GM10248 (cell line): ENCODE measurements at regions not wholly inside any gene's neighbourhood (a gene's known extent, or its start where the extent isn't known, plus 50 kb on each side); places are given as distances from the start of the nearest gene placed in this dataset.

Experiments
- CTCF ChIA-PET: fragments of 300-600 bp; sonication (Branson Sonifier 250); formaldehyde crosslinking; extraction: SDS; loops from one replicate; lab custom pipeline; 2021; ENCODE audit warnings: antibody characterized with exemption; lab: Yijun Ruan, JAX
- POLR2A ChIA-PET: fragments of 350-650 bp; sonication (Branson Sonifier 250); formaldehyde crosslinking; extraction: SDS; loops from one replicate; lab custom pipeline; 2020; ENCODE audit warnings: antibody characterized with exemption; lab: Yijun Ruan, JAX
- DNase-seq: peaks from one replicate; pipeline ENCODE4 v3.0.0; 2012; ENCODE audit errors: extremely low spot score
- TF ChIP-seq, protein P1 (sequence below): IDR thresholded peaks from 2 replicates; pipeline ENCODE4 v1.5.1; 2012; ENCODE audit warnings: mild to moderate bottlenecking, low read depth; ENCODE audit errors: extremely low read depth, missing control alignments, control extremely low read depth

DNA sequence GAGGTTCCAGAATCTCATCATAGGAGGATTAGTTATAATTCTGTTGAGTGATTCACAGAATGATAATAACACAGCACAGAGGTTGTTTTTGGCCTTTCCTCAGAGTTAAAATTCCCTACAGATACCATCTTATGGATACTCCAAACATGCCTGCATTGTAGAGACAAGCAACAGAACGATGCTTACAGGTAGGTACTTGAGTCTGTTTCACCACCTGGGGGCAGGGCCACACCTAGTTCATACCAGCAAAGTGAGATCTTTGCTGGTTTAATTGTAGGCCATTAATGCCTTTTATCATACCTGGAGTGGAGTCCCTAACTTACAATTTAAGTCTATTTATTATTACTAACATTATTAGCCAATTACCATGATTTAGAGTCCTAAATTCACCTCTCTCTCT lies 416.5 kb upstream of the TLE4 start:
- DNase-seq: no peak
- CTCF ChIA-PET: no interaction called here

DNA sequence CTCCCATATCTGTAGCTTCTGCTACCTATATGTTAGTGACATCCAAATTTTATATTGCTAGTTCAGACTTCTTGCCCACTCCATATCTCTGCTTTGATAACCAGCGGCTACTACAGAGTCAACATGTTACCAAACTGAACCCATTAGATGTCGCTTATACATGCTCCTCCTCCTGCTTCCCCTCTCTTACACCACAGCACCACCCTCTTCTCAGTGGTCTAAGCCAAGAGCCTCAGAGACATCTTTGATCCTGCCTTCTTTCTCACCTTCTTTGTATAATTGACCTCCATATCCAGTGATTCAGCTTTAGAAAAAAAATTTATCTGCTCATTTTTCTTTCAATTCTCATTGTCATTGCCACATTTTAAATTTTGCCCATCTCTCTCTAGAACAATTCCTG lies 408.2 kb upstream of the TLE4 start:
- TF ChIP-seq, protein P1, sequence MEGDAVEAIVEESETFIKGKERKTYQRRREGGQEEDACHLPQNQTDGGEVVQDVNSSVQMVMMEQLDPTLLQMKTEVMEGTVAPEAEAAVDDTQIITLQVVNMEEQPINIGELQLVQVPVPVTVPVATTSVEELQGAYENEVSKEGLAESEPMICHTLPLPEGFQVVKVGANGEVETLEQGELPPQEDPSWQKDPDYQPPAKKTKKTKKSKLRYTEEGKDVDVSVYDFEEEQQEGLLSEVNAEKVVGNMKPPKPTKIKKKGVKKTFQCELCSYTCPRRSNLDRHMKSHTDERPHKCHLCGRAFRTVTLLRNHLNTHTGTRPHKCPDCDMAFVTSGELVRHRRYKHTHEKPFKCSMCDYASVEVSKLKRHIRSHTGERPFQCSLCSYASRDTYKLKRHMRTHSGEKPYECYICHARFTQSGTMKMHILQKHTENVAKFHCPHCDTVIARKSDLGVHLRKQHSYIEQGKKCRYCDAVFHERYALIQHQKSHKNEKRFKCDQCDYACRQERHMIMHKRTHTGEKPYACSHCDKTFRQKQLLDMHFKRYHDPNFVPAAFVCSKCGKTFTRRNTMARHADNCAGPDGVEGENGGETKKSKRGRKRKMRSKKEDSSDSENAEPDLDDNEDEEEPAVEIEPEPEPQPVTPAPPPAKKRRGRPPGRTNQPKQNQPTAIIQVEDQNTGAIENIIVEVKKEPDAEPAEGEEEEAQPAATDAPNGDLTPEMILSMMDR: no peak
- no peak for DNase-seq
- ChIA-PET CTCF (interaction anchor here (0.8 kb wide), 1 partner anchor 8 kb away, joined by 3 read pairs; no protein-coding TSS in a partner anchor), POLR2A (no interaction called here)

More for the DNA sequence above, 416.5 kb upstream of the TLE4 start:
- TF ChIP-seq, protein P1: no peak
- POLR2A ChIA-PET: no interaction called here

DNA sequence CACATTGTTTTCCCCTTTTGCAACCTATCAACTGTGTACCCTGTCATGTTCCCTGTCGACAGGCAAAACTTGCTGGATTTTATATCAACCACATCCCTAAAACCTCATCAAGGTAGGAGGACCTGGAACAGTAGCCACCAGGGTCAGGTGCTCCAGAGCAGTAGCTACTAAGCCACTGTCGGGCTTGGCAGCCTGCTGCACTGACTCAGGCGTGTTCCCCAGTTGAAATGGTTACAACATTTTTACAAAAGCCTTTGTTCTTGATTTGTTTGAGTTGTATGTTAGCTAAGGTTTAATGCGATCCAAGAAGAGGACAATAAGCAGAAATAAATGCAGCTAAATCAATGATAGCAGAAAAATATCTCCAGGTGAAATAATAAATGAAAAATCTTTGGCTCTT lies 407.4 kb upstream of the TLE4 start:
- ChIA-PET CTCF (interaction anchor here (1.4 kb wide), 2 partner anchors 12 to 207 kb away, joined by 3 read pairs; no protein-coding TSS in a partner anchor), POLR2A (no interaction called here)
- TF ChIP-seq, protein P1: no peak
- no peak for DNase-seq

DNA sequence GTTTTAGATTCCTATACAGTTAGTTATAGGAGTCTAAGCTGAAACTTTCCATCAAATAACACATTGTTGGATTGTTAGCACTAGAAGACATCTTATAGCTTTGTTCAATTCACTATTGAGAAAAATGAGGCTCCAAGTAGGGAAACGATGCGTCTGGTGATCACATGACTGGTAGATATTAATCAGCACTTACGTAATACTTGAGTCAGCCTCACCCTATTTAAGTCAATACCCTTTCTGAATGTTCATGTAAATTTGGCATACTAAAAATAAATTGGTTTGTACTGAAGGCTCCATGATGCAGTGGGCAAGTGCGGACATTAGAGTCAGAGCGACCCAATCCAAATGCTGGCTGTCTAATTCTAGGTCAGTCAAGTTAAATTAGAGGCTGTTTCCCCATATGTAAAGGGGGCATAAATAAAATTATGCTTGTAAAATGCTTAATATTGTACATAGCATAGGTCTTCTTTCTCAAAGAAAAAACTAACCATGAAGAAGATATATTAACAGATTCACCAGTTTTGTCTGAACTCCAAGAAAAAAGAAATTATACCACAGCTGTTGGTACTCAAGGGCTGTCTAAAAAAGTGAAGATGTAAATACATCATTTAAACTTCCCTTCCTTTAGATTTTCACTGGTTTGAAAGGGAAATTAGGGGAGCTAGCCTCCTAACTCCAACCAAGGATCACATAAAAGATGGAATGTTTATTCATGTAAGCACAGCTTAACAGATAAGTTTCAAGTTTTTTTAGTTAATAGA lies 406.6 kb upstream of the TLE4 start:
- POLR2A ChIA-PET: no interaction called here
- CTCF ChIA-PET: interaction anchor here (1.4 kb wide), 2 partner anchors 12 to 208 kb away, joined by 3 read pairs; no protein-coding TSS in a partner anchor
- TF ChIP-seq, protein P1: no peak
- DNase-seq: no peak

DNA sequence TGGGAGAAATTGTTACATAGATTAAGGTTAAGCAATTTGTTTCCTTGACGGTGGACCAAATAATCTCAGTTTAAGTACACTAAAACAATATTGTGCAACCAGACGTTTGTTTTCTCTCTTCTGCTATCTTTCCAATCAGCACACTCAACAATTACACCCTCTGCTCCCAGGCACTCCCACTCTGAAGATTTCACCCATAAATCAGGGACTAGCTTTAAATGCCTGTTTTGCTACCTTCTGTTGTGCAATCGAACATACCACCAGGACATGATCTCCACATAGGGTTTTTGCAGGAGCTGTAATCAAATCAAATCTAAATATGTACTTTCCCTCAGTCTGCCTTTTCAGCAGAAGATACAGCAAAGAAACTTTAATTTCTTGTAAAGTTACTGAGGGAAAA lies 405.8 kb upstream of the TLE4 start:
- POLR2A ChIA-PET: no interaction called here
- CTCF ChIA-PET: interaction anchor here (1.0 kb wide), 1 partner anchor 10 kb away, joined by 3 read pairs; no protein-coding TSS in a partner anchor
- TF ChIP-seq, protein P1: no peak
- DNase-seq: no peak

DNA sequence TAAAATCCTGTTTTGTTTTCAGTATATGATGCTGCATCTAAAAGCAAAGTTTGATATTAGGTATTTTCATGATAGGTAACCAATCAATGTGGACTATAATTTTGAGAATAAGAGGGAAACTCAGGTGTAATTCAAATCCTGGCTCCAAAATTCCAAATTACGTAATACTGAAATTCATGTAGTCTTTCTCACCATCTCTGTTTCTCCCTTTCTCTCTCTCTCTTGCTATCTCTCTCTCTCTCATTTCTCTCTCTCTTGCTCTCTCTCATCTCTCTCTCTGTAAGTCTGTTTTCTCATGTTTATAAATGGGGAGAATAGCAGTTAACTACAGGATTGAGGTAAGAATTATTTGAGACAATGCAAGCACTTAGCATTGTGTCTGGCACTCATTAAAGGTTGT lies 401.1 kb upstream of the TLE4 start:
- no peak for DNase-seq
- ChIA-PET CTCF (no interaction called here), POLR2A (no interaction called here)
- TF ChIP-seq, protein P1: no peak
